Sigmoid colon (tissue), 4 donors: ENCODE measurements at regions not wholly inside any gene's neighbourhood (a gene's known extent, or its start where the extent isn't known, plus 50 kb on each side); places are given as distances from the start of the nearest gene placed in this dataset.

Experiments used
- EP300 ChIP-seq, 4 donors: sonication (generic); formaldehyde crosslinking; IDR thresholded peaks; one replicate each; pipeline ENCODE4 v1.6.1; 2017; ENCODE audit warnings: antibody characterized with exemption in 4 of 4
- TF ChIP-seq, protein P1 (sequence below), 4 experiments: fragments of 450-650 bp in 3 of 4; fragments of 200-600 bp in 1 of 4; IDR thresholded peaks; one replicate each; pipeline ENCODE4 v1.5.1; 2016 to 2019; ENCODE audit warnings: antibody characterized with exemption in 4 of 4, mild to moderate bottlenecking in 3 of 4, moderate library complexity in 2 of 4

DNA sequence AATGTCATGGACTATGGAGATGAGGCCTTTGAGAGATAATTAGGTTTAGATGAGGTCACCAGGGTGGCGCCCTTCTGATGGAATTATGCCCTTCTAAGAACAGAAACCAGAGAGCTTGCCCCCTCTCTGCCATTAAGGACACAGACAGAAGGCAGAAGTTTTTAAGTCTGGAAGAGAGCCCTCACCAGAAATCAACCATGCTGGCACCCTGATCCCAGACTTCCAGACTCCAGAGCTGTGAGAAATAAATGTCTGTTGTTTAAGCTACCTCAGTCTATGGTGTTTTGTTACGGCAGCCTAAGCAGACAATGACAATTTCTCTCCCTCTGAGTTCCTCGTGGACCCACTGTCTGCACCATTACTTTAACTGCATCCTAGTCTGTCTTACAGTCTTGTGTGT, 382.0 kb downstream of the GXYLT1 start:
- TF ChIP-seq EP300 (IDR thresholded peaks at IDR 0.05) = no peak
- TF ChIP-seq, protein P1, sequence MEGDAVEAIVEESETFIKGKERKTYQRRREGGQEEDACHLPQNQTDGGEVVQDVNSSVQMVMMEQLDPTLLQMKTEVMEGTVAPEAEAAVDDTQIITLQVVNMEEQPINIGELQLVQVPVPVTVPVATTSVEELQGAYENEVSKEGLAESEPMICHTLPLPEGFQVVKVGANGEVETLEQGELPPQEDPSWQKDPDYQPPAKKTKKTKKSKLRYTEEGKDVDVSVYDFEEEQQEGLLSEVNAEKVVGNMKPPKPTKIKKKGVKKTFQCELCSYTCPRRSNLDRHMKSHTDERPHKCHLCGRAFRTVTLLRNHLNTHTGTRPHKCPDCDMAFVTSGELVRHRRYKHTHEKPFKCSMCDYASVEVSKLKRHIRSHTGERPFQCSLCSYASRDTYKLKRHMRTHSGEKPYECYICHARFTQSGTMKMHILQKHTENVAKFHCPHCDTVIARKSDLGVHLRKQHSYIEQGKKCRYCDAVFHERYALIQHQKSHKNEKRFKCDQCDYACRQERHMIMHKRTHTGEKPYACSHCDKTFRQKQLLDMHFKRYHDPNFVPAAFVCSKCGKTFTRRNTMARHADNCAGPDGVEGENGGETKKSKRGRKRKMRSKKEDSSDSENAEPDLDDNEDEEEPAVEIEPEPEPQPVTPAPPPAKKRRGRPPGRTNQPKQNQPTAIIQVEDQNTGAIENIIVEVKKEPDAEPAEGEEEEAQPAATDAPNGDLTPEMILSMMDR (IDR thresholded peaks at IDR 0.05) = no peak
